GM20000 (cell line): ENCODE measurements at regions not wholly inside any gene's neighbourhood (a gene's known extent, or its start where the extent isn't known, plus 50 kb on each side); places are given as distances from the start of the nearest gene placed in this dataset.

Experiments
- DNase-seq: peaks from one replicate; pipeline ENCODE4 v3.0.0; 2012; ENCODE audit warnings: low spot score
- TF ChIP-seq, protein P1 (sequence below): IDR thresholded peaks from 2 replicates; pipeline ENCODE4 v1.5.1; 2012; ENCODE audit warnings: mild to moderate bottlenecking, control low read depth; ENCODE audit errors: extremely low read depth, missing control alignments

DNA sequence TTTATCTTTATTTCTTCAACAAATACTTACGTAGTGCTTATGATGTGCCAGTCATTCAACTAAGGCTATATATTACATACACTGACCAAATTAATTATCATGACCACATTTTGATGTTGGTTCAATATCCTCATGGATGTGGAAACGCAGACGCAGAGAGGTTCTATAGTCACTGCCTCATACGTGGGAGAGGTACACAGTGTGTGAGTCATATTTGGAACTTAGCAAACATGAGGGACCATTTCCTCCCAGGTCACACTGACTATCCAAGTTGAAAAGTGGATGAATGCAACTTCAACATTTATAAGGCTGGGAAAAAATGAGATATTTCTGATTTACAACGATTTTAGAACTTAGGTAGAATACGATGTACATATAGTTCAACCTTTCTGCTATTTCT is 113.6 kb downstream of the PRLHR start:
- no peak for DNase-seq
- TF ChIP-seq, protein P1, sequence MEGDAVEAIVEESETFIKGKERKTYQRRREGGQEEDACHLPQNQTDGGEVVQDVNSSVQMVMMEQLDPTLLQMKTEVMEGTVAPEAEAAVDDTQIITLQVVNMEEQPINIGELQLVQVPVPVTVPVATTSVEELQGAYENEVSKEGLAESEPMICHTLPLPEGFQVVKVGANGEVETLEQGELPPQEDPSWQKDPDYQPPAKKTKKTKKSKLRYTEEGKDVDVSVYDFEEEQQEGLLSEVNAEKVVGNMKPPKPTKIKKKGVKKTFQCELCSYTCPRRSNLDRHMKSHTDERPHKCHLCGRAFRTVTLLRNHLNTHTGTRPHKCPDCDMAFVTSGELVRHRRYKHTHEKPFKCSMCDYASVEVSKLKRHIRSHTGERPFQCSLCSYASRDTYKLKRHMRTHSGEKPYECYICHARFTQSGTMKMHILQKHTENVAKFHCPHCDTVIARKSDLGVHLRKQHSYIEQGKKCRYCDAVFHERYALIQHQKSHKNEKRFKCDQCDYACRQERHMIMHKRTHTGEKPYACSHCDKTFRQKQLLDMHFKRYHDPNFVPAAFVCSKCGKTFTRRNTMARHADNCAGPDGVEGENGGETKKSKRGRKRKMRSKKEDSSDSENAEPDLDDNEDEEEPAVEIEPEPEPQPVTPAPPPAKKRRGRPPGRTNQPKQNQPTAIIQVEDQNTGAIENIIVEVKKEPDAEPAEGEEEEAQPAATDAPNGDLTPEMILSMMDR: no peak

DNA sequence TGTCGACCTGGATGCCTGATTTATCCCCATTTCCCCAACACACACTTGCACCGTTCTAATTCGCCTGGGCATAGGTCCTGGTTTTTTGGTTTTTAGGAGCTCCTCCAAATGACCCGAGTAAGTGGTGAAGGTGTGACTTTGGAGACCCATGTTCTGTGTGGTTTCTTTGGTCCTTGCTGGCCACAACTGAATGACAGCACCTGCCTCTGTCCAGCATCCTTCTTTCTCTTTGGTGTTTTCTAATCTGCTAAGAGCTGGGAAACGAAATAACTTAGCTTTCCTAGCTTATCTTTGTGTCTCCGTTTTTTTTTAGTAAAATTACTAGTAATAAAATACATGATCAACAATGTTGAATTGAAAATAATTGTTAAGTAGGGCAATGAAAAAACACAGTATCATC is 120.2 kb downstream of the PRLHR start:
- TF ChIP-seq, protein P1: no peak
- DNase-seq: no peak

DNA sequence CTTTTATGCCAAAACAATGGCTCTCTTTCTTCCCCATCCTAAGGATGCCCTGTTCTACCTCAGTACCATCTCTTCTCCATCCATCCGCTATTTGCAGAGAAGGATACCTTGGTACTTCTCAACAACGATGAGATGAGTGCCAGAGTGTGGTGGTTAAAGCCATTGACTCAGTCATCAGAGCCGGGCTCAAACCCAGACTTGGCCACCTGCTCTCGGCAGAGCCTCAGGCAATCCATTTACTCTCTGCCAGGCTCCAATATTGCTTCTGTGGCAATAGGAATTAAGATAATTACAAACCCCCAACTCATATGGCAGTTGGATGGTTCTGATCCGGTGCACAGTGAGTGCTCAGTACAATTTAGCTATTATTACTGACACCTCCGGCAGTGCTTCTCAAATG is 121.3 kb downstream of the PRLHR start:
- TF ChIP-seq, protein P1: no peak
- DNase-seq: no peak

DNA sequence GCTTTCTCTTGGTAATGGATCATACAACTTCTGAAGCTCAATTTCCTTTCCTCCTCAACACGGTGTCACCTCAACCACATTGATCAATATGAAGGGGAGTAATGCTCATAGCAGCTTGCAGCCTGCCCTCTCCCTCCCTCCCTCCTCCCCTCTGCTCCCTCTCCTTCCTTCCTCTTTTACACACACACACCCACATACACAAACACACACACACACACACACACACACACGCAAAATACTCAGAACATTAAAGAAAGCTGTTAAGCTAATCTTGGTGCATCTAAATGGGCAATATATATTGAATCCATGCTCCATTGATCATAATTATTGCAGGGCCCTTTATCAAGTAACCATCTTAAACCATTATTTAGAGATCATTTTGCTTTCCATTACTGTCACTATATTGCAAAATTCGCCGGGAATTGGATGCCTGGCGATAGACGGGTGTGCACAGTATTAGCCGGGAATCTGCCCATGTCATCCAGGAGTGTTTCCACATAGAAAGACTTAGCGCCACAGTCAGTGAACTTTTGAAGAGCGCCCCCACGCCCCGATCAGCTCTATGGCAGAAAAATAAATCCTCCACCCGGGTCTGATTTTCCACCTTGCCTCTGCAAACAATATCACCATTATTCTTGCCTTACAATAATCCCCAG is 122.0 kb downstream of the PRLHR start:
- TF ChIP-seq, protein P1: no peak
- DNase-seq: no peak

DNA sequence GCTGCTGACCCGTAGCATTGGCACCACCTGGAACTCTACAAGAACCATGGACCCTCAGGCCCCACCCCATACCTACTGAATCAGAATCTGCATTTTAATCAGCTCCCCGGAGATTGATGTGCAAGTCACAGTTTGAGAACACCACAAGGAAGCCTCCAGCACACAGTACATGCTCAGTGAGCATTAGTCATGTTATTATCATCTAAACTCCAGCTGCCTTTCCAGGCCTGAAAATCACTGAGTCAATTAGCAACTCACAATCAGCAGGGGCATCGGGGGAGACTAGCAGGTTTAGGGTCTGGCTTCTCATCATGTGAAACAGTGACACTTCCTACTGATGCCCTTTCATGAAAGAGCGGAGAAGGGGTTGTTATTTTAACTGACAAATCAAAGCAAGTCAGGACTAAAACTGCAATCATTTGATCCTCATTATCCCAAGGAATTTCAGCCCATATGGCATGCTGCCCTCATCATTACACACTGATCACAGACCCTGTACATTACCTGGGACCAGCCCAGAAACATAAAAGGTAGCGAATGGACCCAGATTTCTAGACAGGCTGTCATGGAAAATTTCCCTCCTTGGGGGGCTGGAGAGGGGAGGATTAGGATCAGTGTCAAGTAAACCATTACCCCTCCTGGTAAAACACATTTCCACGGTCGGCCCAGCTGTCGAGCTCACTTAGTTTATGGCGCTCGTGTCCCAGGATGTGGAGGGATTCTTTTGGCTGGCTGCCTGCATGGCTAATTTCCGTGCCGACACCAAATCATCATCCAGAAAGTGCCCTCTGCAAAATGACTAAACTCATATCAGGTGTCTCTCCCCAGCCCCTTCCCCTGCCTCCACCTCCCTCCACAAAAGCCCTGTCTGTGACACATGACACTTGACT is 122.8 kb downstream of the PRLHR start:
- no peak for DNase-seq
- TF ChIP-seq, protein P1: no peak

DNA sequence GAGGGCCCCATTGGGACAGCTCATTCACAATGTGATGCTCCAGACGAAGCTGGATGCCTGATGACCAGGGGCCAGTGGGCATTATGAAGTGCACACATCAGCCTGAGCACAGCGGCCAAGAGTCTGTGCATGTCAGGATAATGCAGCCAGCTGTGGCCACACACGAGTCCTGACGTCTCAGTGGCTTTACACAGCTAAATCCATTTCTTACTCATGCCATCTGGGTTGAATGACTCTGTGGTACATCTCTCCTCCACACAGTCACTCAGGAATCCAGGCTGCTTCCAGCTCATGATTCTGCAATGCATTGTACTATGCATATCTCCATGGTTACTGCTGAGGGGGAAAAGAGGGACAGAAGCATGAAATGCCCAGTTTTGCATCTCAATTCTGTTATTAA is 123.6 kb downstream of the PRLHR start:
- DNase-seq: no peak
- TF ChIP-seq, protein P1: no peak

DNA sequence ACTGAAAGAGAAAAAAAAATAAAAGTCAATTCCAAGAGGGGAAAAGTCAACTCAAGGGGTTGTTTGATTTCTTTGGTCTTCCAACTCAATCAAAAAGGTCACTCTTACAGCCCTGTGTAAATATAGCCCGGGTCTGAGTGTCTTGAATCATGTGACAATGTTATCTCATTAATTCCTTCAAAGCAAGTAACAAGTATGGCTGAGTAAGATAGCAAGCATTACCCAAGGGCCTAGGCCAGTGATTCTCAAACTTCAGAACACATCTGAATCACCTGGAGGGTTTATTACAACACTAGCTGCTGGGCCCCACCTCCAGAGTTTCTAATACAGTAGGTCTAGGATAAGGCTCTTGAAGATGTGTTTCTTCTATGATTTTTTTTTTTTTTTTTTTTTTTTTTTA is 125.0 kb downstream of the PRLHR start:
- DNase-seq: no peak
- TF ChIP-seq, protein P1: no peak
